AG09309 (cell line): ENCODE measurements at regions not wholly inside any gene's neighbourhood (a gene's known extent, or its start where the extent isn't known, plus 50 kb on each side); places are given as distances from the start of the nearest gene placed in this dataset.
"Not testable (repeated sequence)": the region's sequence is repeated elsewhere in the genome, so short reads cannot be mapped to it uniquely, and the experiment has no call there.

Source experiments
- DNase-seq: peaks from one replicate; pipeline ENCODE4 v3.0.0-alpha.2; 2010; ENCODE audit warnings: low read depth
- H3K4me3 ChIP-seq: 2 replicates; pipeline ENCODE4 v1.5.1; 2011; ENCODE audit warnings: mild to moderate bottlenecking, low read depth, low read length, moderate library complexity; ENCODE audit not compliant: control insufficient read depth
- CTCF ChIP-seq: IDR thresholded peaks from 2 replicates; pipeline ENCODE4 v1.5.1; 2011; ENCODE audit warnings: mild to moderate bottlenecking, low read depth, low read length, inconsistent platforms; ENCODE audit not compliant: insufficient read depth, control insufficient read depth; ENCODE audit errors: missing control alignments

GRCh38 chr12:61272441-61272840 is 987.8 kb upstream of the USP15 start:
- TF ChIP-seq CTCF: no peak
- no peak overlapping the region for H3K4me3 ChIP-seq
- no peak for DNase-seq

- H3K4me3 ChIP-seq: no peak overlapping the region
- no peak for TF ChIP-seq CTCF
- no peak for DNase-seq
Measured at GRCh38 chr12:61282790-61283575, 977.2 kb upstream of the USP15 start.

GRCh38 chr12:61290473-61290872 is 969.7 kb upstream of the USP15 start:
- TF ChIP-seq CTCF: no peak
- DNase-seq: no peak
- no peak overlapping the region for H3K4me3 ChIP-seq

GRCh38 chr12:61291647-61292046 is 968.6 kb upstream of the USP15 start:
- no peak for TF ChIP-seq CTCF
- H3K4me3 ChIP-seq: no peak overlapping the region
- DNase-seq: no peak

GRCh38 chr12:61294011-61294410 is 966.2 kb upstream of the USP15 start:
- H3K4me3 ChIP-seq, DNase-seq: not testable (repeated sequence)

GRCh38 chr12:61301817-61302216 is 958.4 kb upstream of the USP15 start:
- no peak overlapping the region for H3K4me3 ChIP-seq
- DNase-seq: no peak
- TF ChIP-seq CTCF: no peak

- no peak overlapping the region for H3K4me3 ChIP-seq
- no peak for TF ChIP-seq CTCF
- DNase-seq: no peak
Measured at GRCh38 chr12:61302282-61302681, 957.9 kb upstream of the USP15 start.
